Stomach (tissue), 8 donors: ENCODE measurements at regions not wholly inside any gene's neighbourhood (a gene's known extent, or its start where the extent isn't known, plus 50 kb on each side); places are given as distances from the start of the nearest gene placed in this dataset.
"Not testable (repeated sequence)": the region's sequence is repeated elsewhere in the genome, so short reads cannot be mapped to it uniquely, and the experiment has no call there.

ENCODE experiments used
- DNase-seq, 2 donors: peaks; one replicate each; pipeline versions ENCODE4 v3.0.0 to v3.0.0-alpha.2; 2013 to 2019
- H3K27ac ChIP-seq, 5 donors: fragments of 200-600 bp in 4 of 5; sonication (generic) in 4 of 5; one replicate each; pipeline ENCODE4 v1.5.1; 2013 to 2019; ENCODE audit warnings: mild to moderate bottlenecking in 1 of 5, moderate library complexity in 1 of 5
- H3K27me3 ChIP-seq, 3 donors: fragments of 200-600 bp; sonication (generic); one replicate each; pipeline ENCODE4 v1.5.1; 2017 to 2019; ENCODE audit warnings: mixed run types in 1 of 3
- H3K36me3 ChIP-seq, 4 donors: fragments of 200-600 bp; sonication (generic); 1 replicate in 3 of 4; 2 replicates in 1 of 4; pipeline ENCODE4 v1.5.1; 2016 to 2019
- H3K4me1 ChIP-seq, 4 donors: fragments of 200-600 bp; sonication (generic); one replicate each; pipeline ENCODE4 v1.5.1; 2016 to 2019
- H3K4me3 ChIP-seq, 4 donors: fragments of 200-600 bp; sonication (generic) in 3 of 4; one replicate each; pipeline ENCODE4 v1.5.1; 2016 to 2019; ENCODE audit warnings: mild to moderate bottlenecking in 1 of 4
- H3K9me3 ChIP-seq, 4 donors: fragments of 200-600 bp; sonication (generic); one replicate each; pipeline ENCODE4 v1.5.1; 2016 to 2019
- EP300 ChIP-seq: sonication (generic); formaldehyde crosslinking; IDR thresholded peaks from one replicate; pipeline ENCODE4 v1.6.1; 2017; ENCODE audit warnings: antibody characterized with exemption
- POLR2A ChIP-seq, 4 donors: fragments of 450-650 bp; IDR thresholded peaks; one replicate each; pipeline ENCODE4 v1.6.1; 2016; ENCODE audit warnings: antibody characterized with exemption in 4 of 4, control low read depth in 2 of 4, mild to moderate bottlenecking in 1 of 4, moderate library complexity in 1 of 4
- POLR2AphosphoS5 ChIP-seq, 3 donors: sonication (generic); formaldehyde crosslinking; IDR thresholded peaks; one replicate each; pipeline ENCODE4 v1.6.1; 2016; ENCODE audit warnings: antibody characterized with exemption in 3 of 3
- WGBS, 5 donors: extraction: QIAGEN DNeasy Blood & Tissue Kit in 3 of 5; methylation state at CpG; one replicate each; pipeline versions ENCODE4 v1.1.5 to v1.1.7; 2013 to 2018; 5-methylcytosine and 5-hydroxymethylcytosine counted together
- intact Hi-C: fragments of 100-400 bp; cut with DNase I; formaldehyde crosslinking; loops from one replicate; pipeline ENCODE4 v1.15.1; 2023; ENCODE audit warnings: low total_unique reads
- TF ChIP-seq, protein P1 (sequence below), 7 experiments: fragments of 450-650 bp in 4 of 7; fragments of 200-600 bp in 3 of 7; sonication (generic) in 3 of 7; IDR thresholded peaks; one replicate each; pipeline ENCODE4 v1.5.1; 2016 to 2019; ENCODE audit warnings: antibody characterized with exemption in 7 of 7, control low read depth in 2 of 7, mild to moderate bottlenecking in 1 of 7
- donor health status: healthy with polysubstance abuse.
- donor health status: Bipolar disorder and iron deficiency.
- donor health status: healthy.

DNA sequence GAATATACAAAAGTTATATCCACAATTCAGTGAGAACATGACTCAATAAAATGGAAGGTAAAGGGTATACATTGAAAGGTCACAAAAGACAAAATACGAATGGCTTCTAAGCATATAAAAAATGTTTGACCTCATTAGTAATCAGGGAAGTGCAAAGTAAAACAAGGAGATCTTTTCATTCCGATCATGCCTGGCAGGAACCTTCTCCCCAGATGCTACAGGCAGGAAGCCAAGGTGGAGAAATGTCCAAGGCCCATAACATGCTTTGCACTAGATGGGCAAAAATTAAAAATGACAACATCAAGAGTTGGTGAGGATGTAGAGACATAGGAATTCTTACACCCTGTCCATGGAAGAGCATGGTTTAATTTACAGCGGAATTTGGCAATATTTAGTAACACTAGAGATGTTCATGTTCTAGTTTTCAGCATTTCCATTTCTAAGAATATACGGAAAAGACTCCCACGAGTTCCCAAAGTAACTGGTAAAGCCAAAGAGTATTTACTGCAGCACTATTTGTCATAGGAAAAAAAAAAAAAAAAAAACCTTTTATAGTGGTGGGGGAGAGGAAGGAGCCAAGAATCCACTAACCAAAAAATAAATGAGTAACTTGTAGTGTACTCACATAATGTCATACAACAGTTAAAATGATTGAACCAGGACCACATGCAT, 184.5 kb upstream of the KAZN start:
- H3K27ac ChIP-seq: no peak overlapping the region
- H3K9me3 ChIP-seq: no peaks in the 10 kb centered on the region
- intact Hi-C loops: no loop called here
- 53 to 77% (median 75%) methylated on average over 5 of the region's 5 CpGs for WGBS, 5 donors
- H3K36me3 ChIP-seq: no peaks in the 10 kb centered on the region
- H3K4me3 ChIP-seq: no peak overlapping the region
- DNase-seq: peak in 1 of 2 donors; percentile 12
- no peaks in the 10 kb centered on the region for H3K27me3 ChIP-seq
- TF ChIP-seq POLR2A (IDR thresholded peaks at IDR 0.05) (no peak), EP300 (no peak), POLR2AphosphoS5 (IDR thresholded peaks at IDR 0.05) (no peak)
- H3K4me1 ChIP-seq: no peaks in the 10 kb centered on the region

DNA sequence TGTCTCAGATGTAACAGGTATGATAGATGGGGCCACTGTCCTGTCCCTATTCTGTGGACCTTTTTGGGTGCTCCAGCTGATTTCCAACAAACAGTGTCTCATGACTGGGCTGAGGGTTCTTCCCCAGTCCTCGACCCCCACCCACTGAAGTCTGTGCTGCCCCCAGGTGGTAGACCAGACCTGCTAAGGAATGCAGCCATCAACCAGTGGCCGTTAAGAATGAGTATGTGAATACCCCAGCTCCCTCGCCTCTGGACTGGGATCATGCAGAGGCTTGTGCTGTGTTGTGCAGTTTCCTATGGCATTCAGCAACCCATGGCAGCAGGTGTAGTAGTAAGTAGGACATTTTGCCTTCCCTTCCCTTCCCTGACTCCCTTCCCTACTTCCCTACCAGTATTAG, 183.1 kb upstream of the KAZN start:
- intact Hi-C loops: no loop called here
- WGBS, 5 donors: 43 to 65% (median 51%) methylated on average over 3 of the region's 3 CpGs
- TF ChIP-seq, protein P1, sequence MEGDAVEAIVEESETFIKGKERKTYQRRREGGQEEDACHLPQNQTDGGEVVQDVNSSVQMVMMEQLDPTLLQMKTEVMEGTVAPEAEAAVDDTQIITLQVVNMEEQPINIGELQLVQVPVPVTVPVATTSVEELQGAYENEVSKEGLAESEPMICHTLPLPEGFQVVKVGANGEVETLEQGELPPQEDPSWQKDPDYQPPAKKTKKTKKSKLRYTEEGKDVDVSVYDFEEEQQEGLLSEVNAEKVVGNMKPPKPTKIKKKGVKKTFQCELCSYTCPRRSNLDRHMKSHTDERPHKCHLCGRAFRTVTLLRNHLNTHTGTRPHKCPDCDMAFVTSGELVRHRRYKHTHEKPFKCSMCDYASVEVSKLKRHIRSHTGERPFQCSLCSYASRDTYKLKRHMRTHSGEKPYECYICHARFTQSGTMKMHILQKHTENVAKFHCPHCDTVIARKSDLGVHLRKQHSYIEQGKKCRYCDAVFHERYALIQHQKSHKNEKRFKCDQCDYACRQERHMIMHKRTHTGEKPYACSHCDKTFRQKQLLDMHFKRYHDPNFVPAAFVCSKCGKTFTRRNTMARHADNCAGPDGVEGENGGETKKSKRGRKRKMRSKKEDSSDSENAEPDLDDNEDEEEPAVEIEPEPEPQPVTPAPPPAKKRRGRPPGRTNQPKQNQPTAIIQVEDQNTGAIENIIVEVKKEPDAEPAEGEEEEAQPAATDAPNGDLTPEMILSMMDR (IDR thresholded peaks at IDR 0.05): no peak

DNA sequence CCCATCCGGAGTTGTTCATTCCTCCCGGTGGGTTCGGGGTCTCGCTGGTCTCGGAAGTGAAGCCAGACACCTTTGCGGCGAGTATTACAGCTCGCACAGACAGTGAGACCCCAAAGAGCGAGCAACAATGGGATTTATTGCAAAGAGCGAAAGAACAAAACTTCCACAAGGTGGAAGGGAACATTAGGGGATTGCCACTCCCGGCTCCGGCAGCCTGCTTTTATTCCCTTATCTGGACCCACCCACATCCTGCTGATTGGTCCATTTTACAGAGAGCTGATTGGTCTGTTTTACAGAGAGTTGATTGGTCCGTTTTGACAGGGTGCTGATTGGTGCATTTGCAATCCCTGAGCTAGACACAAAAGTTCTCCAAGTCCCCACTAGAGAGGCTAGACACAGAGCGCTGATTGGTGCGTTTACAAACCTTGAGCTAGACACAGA, 178.7 kb upstream of the KAZN start:
- H3K36me3 ChIP-seq, DNase-seq, intact Hi-C loops, H3K4me3 ChIP-seq, H3K9me3 ChIP-seq, H3K27ac ChIP-seq, H3K27me3 ChIP-seq, H3K4me1 ChIP-seq: not testable (repeated sequence)
- WGBS, 5 donors: 89 to 91% (median 90%) methylated on average over 15 of the region's 15 CpGs

More for the DNA sequence above, 183.1 kb upstream of the KAZN start:
- Histone ChIP-seq H3K4me1 (no peaks in the 10 kb centered on the region), H3K4me3 (no peak overlapping the region), H3K27me3 (no peaks in the 10 kb centered on the region), H3K27ac (no peak overlapping the region), H3K9me3 (no peaks in the 10 kb centered on the region), H3K36me3 (no peaks in the 10 kb centered on the region)
- no peak for DNase-seq

DNA sequence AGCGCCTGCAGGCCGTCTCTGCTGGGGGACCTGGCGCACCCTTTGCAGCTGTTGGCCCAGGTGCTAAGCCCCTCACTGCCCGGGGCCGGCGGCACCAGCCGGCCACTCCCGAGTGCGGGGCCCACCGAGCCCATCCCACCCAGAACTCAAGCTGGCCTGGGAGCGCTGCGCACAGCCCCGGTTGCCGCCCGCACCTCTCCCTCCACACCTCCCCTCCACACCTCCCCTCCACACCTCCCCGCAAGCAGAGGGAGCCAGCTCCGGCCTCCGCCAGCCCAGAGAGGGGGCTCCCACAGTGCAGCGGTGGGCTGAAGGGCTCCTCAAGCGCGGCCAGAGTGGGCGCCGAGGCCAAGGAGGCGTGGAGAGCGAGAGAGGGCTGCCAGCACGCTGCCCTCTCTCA, 177.8 kb upstream of the KAZN start:
- WGBS, 5 donors: 94 to 99% (median 98%) methylated on average over 12 to 26 of the region's 26 CpGs
- no peak for DNase-seq
- Histone ChIP-seq H3K36me3 (no peaks in the 10 kb centered on the region), H3K27me3 (peaks cover 0 to 6% (median 0%) of the 10 kb centered on the region in 3 donors), H3K4me3 (no peak overlapping the region), H3K4me1 (no peaks in the 10 kb centered on the region), H3K27ac (no peak overlapping the region), H3K9me3 (no peaks in the 10 kb centered on the region)
- TF ChIP-seq POLR2AphosphoS5 (IDR thresholded peaks at IDR 0.05) (no peak), POLR2A (IDR thresholded peaks at IDR 0.05) (no peak), EP300 (no peak)
- TF ChIP-seq, protein P1 (IDR thresholded peaks at IDR 0.05): no peak
- intact Hi-C loops: no loop called here

DNA sequence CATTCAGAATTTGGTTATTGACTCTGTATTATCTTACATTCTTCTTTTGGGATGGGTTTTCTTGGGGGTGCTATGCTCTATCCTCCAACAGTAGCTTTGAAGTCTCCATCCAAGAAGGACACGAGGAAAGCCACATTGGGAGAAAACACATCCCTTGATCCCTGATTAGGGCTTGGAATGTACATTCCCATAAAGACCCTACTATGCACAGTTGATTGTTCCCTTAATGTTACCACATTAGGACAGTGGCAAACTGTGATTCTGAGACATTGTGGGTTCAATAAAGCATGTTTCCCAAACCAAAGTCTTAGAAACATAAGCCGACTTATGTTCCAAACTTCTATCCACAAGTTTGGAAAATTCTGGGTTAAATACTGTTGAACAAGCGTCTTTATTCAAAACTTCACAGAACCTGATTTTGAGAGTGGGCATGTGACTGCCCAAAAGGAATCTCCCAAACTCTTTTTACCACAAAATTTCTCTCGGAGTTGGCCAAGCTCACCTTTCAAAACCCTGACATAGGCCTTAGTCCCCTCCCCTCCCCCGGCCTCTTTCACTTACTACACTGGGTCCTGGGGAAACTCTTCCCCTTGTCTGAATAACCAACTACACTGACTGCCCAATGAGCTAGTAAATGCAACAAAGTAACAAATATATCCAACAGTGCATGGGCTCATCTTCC, 177.0 kb upstream of the KAZN start:
- Histone ChIP-seq H3K27ac (no peak overlapping the region), H3K4me1 (no peaks in the 10 kb centered on the region), H3K4me3 (no peak overlapping the region), H3K9me3 (no peaks in the 10 kb centered on the region), H3K36me3 (no peaks in the 10 kb centered on the region), H3K27me3 (peaks cover 0 to 6% (median 0%) of the 10 kb centered on the region in 3 donors)
- 88 to 96% (median 90%) methylated on average over 5 of the region's 5 CpGs for WGBS, 5 donors
- DNase-seq: no peak
- intact Hi-C loops: no loop called here
- TF ChIP-seq POLR2AphosphoS5 (IDR thresholded peaks at IDR 0.05): no peak
- no peak for TF ChIP-seq EP300
- TF ChIP-seq, protein P1 (IDR thresholded peaks at IDR 0.05): no peak
- TF ChIP-seq POLR2A (IDR thresholded peaks at IDR 0.05): no peak
